AG08396 (cell line): ENCODE measurements at regions not wholly inside any gene's neighbourhood (a gene's known extent, or its start where the extent isn't known, plus 50 kb on each side); places are given as distances from the start of the nearest gene placed in this dataset.
"Not testable (repeated sequence)": the region's sequence is repeated elsewhere in the genome, so short reads cannot be mapped to it uniquely, and the experiment has no call there.

ENCODE experiments used
- DNase-seq: peaks from one replicate; pipeline ENCODE4 v3.0.0; 2012; ENCODE audit warnings: low spot score, mixed read lengths

- no peak for DNase-seq
Measured at GRCh38 chr3:171915275-171915674, 72.1 kb downstream of the TMEM212 start.

- no peak for DNase-seq
Measured at GRCh38 chr3:171916888-171917287, 73.7 kb downstream of the TMEM212 start.

GRCh38 chr3:171922629-171923028 is 79.5 kb downstream of the TMEM212 start:
- not testable (repeated sequence) for DNase-seq

GRCh38 chr3:171923668-171924067 is 80.5 kb downstream of the TMEM212 start:
- not testable (repeated sequence) for DNase-seq

- not testable (repeated sequence) for DNase-seq
Measured at GRCh38 chr3:171924864-171925263, 81.7 kb downstream of the TMEM212 start.

GRCh38 chr3:171932153-171932611 is 89.0 kb downstream of the TMEM212 start:
- DNase-seq, result no peak

- DNase-seq, result no peak
Measured at GRCh38 chr3:171933441-171933840, 90.3 kb downstream of the TMEM212 start.

GRCh38 chr3:171935261-171936123 is 92.3 kb downstream of the TMEM212 start:
- no peak for DNase-seq

GRCh38 chr3:171936191-171936841 is 93.2 kb downstream of the TMEM212 start:
- DNase-seq, result no peak

- no peak for DNase-seq
Measured at GRCh38 chr3:171939578-171939977, 96.4 kb downstream of the TMEM212 start.

- DNase-seq, result no peak
Measured at GRCh38 chr3:171940151-171940649, 97.1 kb downstream of the TMEM212 start.

GRCh38 chr3:171943262-171944117 is 95.9 kb upstream of the FNDC3B start:
- no peak for DNase-seq

- peak; percentile 17 for DNase-seq
Measured at GRCh38 chr3:171944118-171945016, 95.0 kb upstream of the FNDC3B start.

GRCh38 chr3:171948674-171949073 is 90.7 kb upstream of the FNDC3B start:
- DNase-seq, result no peak

GRCh38 chr3:171949554-171949953 is 89.8 kb upstream of the FNDC3B start:
- DNase-seq, result no peak

- peak; percentile 59 for DNase-seq
Measured at GRCh38 chr3:171950373-171950772, 89.0 kb upstream of the FNDC3B start.

- no peak for DNase-seq
Measured at GRCh38 chr3:171951597-171951996, 87.8 kb upstream of the FNDC3B start.

- no peak for DNase-seq
Measured at GRCh38 chr3:171953301-171954022, 85.9 kb upstream of the FNDC3B start.

GRCh38 chr3:171954690-171955383 is 84.5 kb upstream of the FNDC3B start:
- DNase-seq, result no peak

GRCh38 chr3:171955598-171955997 is 83.8 kb upstream of the FNDC3B start:
- no peak for DNase-seq
